AG10803 (cell line): ENCODE measurements at regions not wholly inside any gene's neighbourhood (a gene's known extent, or its start where the extent isn't known, plus 50 kb on each side); places are given as distances from the start of the nearest gene placed in this dataset.

Experiments used
- DNase-seq: peaks from one replicate; pipeline ENCODE4 v3.0.0; 2010; ENCODE audit warnings: low read depth
- H3K4me3 ChIP-seq: 2 replicates; pipeline ENCODE4 v1.5.1; 2011; ENCODE audit warnings: mild to moderate bottlenecking, low read length, control low read depth
- CTCF ChIP-seq: conservative IDR thresholded peaks from 2 replicates; pipeline ENCODE4 v1.5.1; 2011; ENCODE audit warnings: mild to moderate bottlenecking, low read length, control low read depth, inconsistent platforms

GRCh38 chr6:127058027-127058426 lies 60.4 kb upstream of the RSPO3 start:
- H3K4me3 ChIP-seq: no peak overlapping the region
- DNase-seq: no peak
- TF ChIP-seq CTCF: no peak

GRCh38 chr6:127058936-127059335 lies 59.5 kb upstream of the RSPO3 start:
- H3K4me3 ChIP-seq: no peak overlapping the region
- DNase-seq: no peak
- TF ChIP-seq CTCF: no peak
